GM12878 (cell line): ENCODE measurements at regions not wholly inside any gene's neighbourhood (a gene's known extent, or its start where the extent isn't known, plus 50 kb on each side); places are given as distances from the start of the nearest gene placed in this dataset.

Experiments used
- CHD4 ChIP-seq: fragments of 200-600 bp; sonication (generic); IDR thresholded peaks from 2 replicates; pipeline ENCODE4 v1.6.1; 2016; ENCODE audit warnings: mild to moderate bottlenecking
- EP300 ChIP-seq, 2 experiments: fragments of 150-350 bp in 1 of 2; IDR thresholded peaks; 2 replicates each; pipeline ENCODE4 v1.6.1; 2011 to 2012; ENCODE audit warnings: low read depth in 2 of 2, low read length in 2 of 2, borderline replicate concordance in 1 of 2, improper control_type of control experiment in 1 of 2, inconsistent platforms in 1 of 2; ENCODE audit not compliant: control insufficient read depth in 1 of 2
- FOXK2 ChIP-seq: fragments of 450-650 bp; IDR thresholded peaks from 2 replicates; pipeline ENCODE4 v1.6.1; 2017; ENCODE audit warnings: mild to moderate bottlenecking, moderate library complexity
- FOXM1 ChIP-seq: IDR thresholded peaks from 2 replicates; pipeline ENCODE4 v1.6.1; 2012; ENCODE audit warnings: low read depth, mild to moderate bottlenecking, inconsistent platforms, low read length, moderate library complexity
- NFIC ChIP-seq: IDR thresholded peaks from 2 replicates; pipeline ENCODE4 v1.6.1; 2012; ENCODE audit warnings: low read depth, mild to moderate bottlenecking, inconsistent platforms, low read length, moderate library complexity
- POLR2AphosphoS5 ChIP-seq: IDR thresholded peaks from 2 replicates; pipeline ENCODE4 v1.6.1; 2011; ENCODE audit warnings: mild to moderate bottlenecking, low read length, inconsistent platforms
- RAD21 ChIP-seq: IDR thresholded peaks from 2 replicates; pipeline ENCODE4 v1.6.1; 2011; ENCODE audit warnings: mild to moderate bottlenecking, low read depth, low read length, moderate library complexity; ENCODE audit not compliant: insufficient read depth
- RFX5 ChIP-seq: IDR thresholded peaks from 2 replicates; pipeline ENCODE4 v1.6.1; 2011; ENCODE audit warnings: low read depth, low read length, improper control_type of control experiment
- USF2 ChIP-seq: IDR thresholded peaks from 2 replicates; pipeline ENCODE4 v1.6.1; 2011; ENCODE audit warnings: low read depth, low read length, improper control_type of control experiment, borderline replicate concordance
- TF ChIP-seq, protein P1 (sequence below): IDR thresholded peaks from 2 replicates; pipeline ENCODE4 v1.6.1; 2012; ENCODE audit warnings: low read depth, low read length, improper control_type of control experiment
- TF ChIP-seq, protein P2 (sequence below), 3 experiments: IDR thresholded peaks in 2 of 3; conservative IDR thresholded peaks in 1 of 3; 2 replicates each; pipeline ENCODE4 v1.5.1; 2011; ENCODE audit warnings: low read depth in 3 of 3, low read length in 3 of 3, mild to moderate bottlenecking in 3 of 3, control low read depth in 2 of 3, moderate library complexity in 2 of 3, inconsistent platforms in 1 of 3, mixed read lengths in 1 of 3; ENCODE audit not compliant: control insufficient read depth in 2 of 3, insufficient read depth in 1 of 3; ENCODE audit errors: extremely low read depth in 1 of 3

DNA sequence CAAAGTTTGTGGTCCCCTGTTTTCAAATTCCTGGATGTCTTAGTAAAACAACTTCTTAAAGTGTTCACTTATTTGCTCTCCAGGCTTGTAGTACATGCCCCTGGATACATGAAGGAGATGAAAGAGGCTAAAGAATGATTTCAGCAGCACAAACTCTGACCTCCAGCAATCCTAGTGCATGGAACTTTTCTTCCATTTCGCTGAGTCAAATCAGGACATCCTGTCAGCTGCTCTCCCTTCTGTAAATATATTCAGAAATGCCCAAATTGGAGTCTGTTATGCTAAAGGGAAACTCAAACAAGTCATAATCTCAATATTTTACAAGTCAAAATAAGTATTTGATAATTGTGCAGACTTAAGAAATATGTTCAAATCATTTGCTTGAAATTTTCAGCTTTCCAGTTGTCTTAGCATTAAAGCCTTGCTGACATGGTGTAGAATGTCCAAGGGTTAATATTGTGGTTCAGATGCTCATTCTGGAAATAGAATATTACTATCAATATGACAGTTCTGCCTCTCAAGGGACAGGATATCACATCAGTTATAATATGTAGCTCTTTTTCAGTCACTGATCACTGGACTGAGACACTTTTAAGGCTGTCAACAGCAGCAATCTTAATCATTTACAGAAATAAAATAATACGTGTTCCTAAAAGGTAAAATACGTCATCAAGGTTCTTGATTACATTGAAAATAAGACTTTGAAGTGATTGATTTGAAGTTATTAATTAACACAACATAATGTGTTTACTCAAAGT lies 1157.3 kb downstream of the PLA2G4A start:
- TF ChIP-seq USF2, result no peak
- TF ChIP-seq, protein P1, sequence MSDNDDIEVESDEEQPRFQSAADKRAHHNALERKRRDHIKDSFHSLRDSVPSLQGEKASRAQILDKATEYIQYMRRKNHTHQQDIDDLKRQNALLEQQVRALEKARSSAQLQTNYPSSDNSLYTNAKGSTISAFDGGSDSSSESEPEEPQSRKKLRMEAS, result no peak
- TF ChIP-seq FOXM1, result peak; percentile 94
- peak; percentile 81 to 84 for TF ChIP-seq EP300 (IDR thresholded peaks at IDR 0.05; ENCODE audit: borderline replicate concordance in 1 of 2, control insufficient read depth in 1 of 2, low read depth in 2 of 2, low read length in 2 of 2)
- TF ChIP-seq RAD21, result no peak
- no peak for TF ChIP-seq CHD4
- TF ChIP-seq RFX5, result no peak
- peak; percentile 98 for TF ChIP-seq NFIC
- no peak for TF ChIP-seq FOXK2
- TF ChIP-seq, protein P2, sequence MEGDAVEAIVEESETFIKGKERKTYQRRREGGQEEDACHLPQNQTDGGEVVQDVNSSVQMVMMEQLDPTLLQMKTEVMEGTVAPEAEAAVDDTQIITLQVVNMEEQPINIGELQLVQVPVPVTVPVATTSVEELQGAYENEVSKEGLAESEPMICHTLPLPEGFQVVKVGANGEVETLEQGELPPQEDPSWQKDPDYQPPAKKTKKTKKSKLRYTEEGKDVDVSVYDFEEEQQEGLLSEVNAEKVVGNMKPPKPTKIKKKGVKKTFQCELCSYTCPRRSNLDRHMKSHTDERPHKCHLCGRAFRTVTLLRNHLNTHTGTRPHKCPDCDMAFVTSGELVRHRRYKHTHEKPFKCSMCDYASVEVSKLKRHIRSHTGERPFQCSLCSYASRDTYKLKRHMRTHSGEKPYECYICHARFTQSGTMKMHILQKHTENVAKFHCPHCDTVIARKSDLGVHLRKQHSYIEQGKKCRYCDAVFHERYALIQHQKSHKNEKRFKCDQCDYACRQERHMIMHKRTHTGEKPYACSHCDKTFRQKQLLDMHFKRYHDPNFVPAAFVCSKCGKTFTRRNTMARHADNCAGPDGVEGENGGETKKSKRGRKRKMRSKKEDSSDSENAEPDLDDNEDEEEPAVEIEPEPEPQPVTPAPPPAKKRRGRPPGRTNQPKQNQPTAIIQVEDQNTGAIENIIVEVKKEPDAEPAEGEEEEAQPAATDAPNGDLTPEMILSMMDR (IDR thresholded peaks at IDR 0.05 in 2 of 3, conservative IDR thresholded peaks at IDR 0.05 in 1 of 3; ENCODE audit: control insufficient read depth in 2 of 3, extremely low read depth in 1 of 3, insufficient read depth in 1 of 3, low read depth in 3 of 3, low read length in 3 of 3), result no peak
- no peak for TF ChIP-seq POLR2AphosphoS5
